ENCODE measurements at regions not wholly inside any gene's neighbourhood (a gene's known extent, or its start where the extent isn't known, plus 50 kb on each side); places are given as distances from the start of the nearest gene placed in this dataset.

DNA sequence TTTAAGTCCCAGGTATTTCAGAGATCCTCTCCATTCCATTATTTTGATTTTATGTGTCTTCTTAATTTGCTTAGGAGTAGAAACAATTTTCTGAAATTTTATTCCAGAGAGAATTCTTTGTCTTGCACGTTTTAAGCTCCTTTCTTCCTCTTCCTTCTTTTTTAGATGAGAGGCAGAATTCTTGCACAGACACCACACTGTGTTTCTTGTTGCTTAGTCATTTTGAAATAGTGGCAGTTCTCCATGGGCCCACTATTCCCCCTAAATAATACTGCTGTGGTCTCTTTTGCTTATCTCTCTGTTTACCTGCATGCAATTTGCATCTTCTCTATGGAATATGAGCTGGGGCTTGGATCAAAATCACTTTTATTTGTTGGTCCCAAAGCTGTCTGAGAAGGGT is 54.3 kb upstream of the WAC start:
- ChIA-PET POLR2A (interaction anchor here (0.6 kb wide), 1 partner anchor 793 kb away, joined by 3 read pairs; no protein-coding TSS in a partner anchor), CTCF (interaction anchor here (1.7 to 1.9 kb wide), 2 partner anchors 14 to 85 kb away, joined by 4 read pairs; no protein-coding TSS in a partner anchor)
- H3K9me1 ChIP-seq (replicated peaks; ENCODE audit: control insufficient read depth, extremely low read depth, insufficient read depth, low read length): no peaks in the 10 kb centered on the region
- H4K20me1 ChIP-seq (replicated peaks; ENCODE audit: control insufficient read depth, extremely low read depth, insufficient read depth, low read length): no peaks in the 10 kb centered on the region
- H3K36me3 ChIP-seq (ENCODE audit: control insufficient read depth in 2 of 2, extremely low read depth in 1 of 2, insufficient read depth in 2 of 2, low read length in 2 of 2): no peaks in the 10 kb centered on the region
- H3K4me1 ChIP-seq (ENCODE audit: control insufficient read depth, extremely low read depth, insufficient read depth, low read length): no peaks in the 10 kb centered on the region
- H3K79me2 ChIP-seq (ENCODE audit: control insufficient read depth, insufficient read depth, low read length): no peaks in the 10 kb centered on the region
- H3K27me3 ChIP-seq (ENCODE audit: control insufficient read depth in 2 of 2, insufficient read depth in 2 of 2, low read length in 2 of 2): no peaks in the 10 kb centered on the region
- no peak for TF ChIP-seq POLR2A (IDR thresholded peaks at IDR 0.05; ENCODE audit: low read depth, low read length)
- no peak for TF ChIP-seq MYC (IDR thresholded peaks at IDR 0.05; ENCODE audit: low read depth, low read length)
- no peak for TF ChIP-seq JUN (IDR thresholded peaks at IDR 0.05; ENCODE audit: borderline replicate concordance, insufficient read depth, insufficient read length, low read depth)
- TF ChIP-seq GATA2 (IDR thresholded peaks at IDR 0.05; ENCODE audit: insufficient read depth, insufficient read length, low read depth, low read length): no peak
- TF ChIP-seq MAX (IDR thresholded peaks at IDR 0.05; ENCODE audit: insufficient read depth, insufficient read length): no peak
- no peak for TF ChIP-seq EZH2 (IDR thresholded peaks at IDR 0.05; ENCODE audit: borderline replicate concordance, low read depth, low read length, severe bottlenecking)
- TF ChIP-seq FOS (IDR thresholded peaks at IDR 0.05; ENCODE audit: borderline replicate concordance, insufficient read depth, low read length): no peak
- TF ChIP-seq, protein P1, sequence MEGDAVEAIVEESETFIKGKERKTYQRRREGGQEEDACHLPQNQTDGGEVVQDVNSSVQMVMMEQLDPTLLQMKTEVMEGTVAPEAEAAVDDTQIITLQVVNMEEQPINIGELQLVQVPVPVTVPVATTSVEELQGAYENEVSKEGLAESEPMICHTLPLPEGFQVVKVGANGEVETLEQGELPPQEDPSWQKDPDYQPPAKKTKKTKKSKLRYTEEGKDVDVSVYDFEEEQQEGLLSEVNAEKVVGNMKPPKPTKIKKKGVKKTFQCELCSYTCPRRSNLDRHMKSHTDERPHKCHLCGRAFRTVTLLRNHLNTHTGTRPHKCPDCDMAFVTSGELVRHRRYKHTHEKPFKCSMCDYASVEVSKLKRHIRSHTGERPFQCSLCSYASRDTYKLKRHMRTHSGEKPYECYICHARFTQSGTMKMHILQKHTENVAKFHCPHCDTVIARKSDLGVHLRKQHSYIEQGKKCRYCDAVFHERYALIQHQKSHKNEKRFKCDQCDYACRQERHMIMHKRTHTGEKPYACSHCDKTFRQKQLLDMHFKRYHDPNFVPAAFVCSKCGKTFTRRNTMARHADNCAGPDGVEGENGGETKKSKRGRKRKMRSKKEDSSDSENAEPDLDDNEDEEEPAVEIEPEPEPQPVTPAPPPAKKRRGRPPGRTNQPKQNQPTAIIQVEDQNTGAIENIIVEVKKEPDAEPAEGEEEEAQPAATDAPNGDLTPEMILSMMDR (IDR thresholded peaks at IDR 0.05; ENCODE audit: extremely low read depth in 1 of 2, insufficient read depth in 1 of 2, low read depth in 1 of 2, low read length in 2 of 2): no peak
- no peak for TF ChIP-seq POLR2AphosphoS5 (IDR thresholded peaks at IDR 0.05; ENCODE audit: insufficient read depth, low read depth, low read length)
- DNase-seq (ENCODE audit: low read depth, low spot score): no peak
- no peak overlapping the region for H3K27ac ChIP-seq (ENCODE audit: insufficient read depth, low read depth, low read length)
- H3K4me3 ChIP-seq (replicated peaks in 1 of 3; ENCODE audit: insufficient read depth in 1 of 3, low read depth in 1 of 3, low read length in 3 of 3): no peak overlapping the region
- no TSS peak for BruUV-seq (replicated peaks)
- no peak overlapping the region for H2AFZ ChIP-seq (ENCODE audit: low read depth, low read length)
- no peak overlapping the region for H3K9ac ChIP-seq (replicated peaks; ENCODE audit: extremely low read depth, insufficient read depth, low read length)
- no peaks in the 10 kb centered on the region for H3K9me3 ChIP-seq (replicated peaks; ENCODE audit: control insufficient read depth, insufficient read depth, low read length)
- intact Hi-C loops (cut with micrococcal nuclease): no loop called here
- no peak for FAIRE-seq
- no peak overlapping the region for H3K4me2 ChIP-seq (ENCODE audit: insufficient read depth, low read length)
- dilution Hi-C loops (cut with MboI; ENCODE audit: extremely low pct_ligation_motif_present, low sequenced_read_pairs): no loop called here
